ENCODE measurements at regions not wholly inside any gene's neighbourhood (a gene's known extent, or its start where the extent isn't known, plus 50 kb on each side); places are given as distances from the start of the nearest gene placed in this dataset.

GRCh38 chr5:145483212-145483611 lies 351.9 kb downstream of the PRELID2 start:
- Histone ChIP-seq H4K20me1 (ENCODE audit: insufficient read depth, low read length) (no peaks in the 10 kb centered on the region), H3K79me2 (ENCODE audit: insufficient read depth, low read length) (no peaks in the 10 kb centered on the region), H3K36me3 (replicated peaks in 1 of 2; ENCODE audit: control insufficient read depth in 1 of 2, insufficient read depth in 2 of 2, low read length in 2 of 2) (no peaks in the 10 kb centered on the region), H3K4me2 (ENCODE audit: low read depth, low read length) (no peak overlapping the region), H3K27me3 (ENCODE audit: control insufficient read depth in 1 of 2, insufficient read depth in 2 of 2, low read length in 2 of 2) (no peaks in the 10 kb centered on the region), H2AFZ (ENCODE audit: low read length) (no peak overlapping the region), H3K4me3 (replicated peaks in 1 of 3; ENCODE audit: insufficient read depth in 1 of 3, low read depth in 2 of 3, low read length in 3 of 3) (no peak overlapping the region), H3K9me3 (ENCODE audit: low read length) (no peaks in the 10 kb centered on the region), H3K27ac (ENCODE audit: extremely low read length, insufficient read depth, low read length) (no peak overlapping the region), H3K9ac (ENCODE audit: insufficient read depth, low read depth, low read length) (no peak overlapping the region), H3K4me1 (ENCODE audit: insufficient read depth, low read length) (no peaks in the 10 kb centered on the region)
- CTCF ChIA-PET (ENCODE audit: low intra/inter-chr PET ratio, low total read pairs): no interaction called here
- POLR2A ChIA-PET: no interaction called here
- intact Hi-C loops (cut with micrococcal nuclease; ENCODE audit: unreplicated experiment): no loop called here
- DNase-seq (ENCODE audit: low spot score) (no peak), ATAC-seq (no peak), FAIRE-seq (no peak)
- BruUV-seq (replicated peaks): no TSS peak
- no peak for TF ChIP-seq ZBTB43 (CRISPR knock-in tag; conservative IDR thresholded peaks at IDR 0.05)
- TF ChIP-seq ZNF607 (CRISPR knock-in tag; IDR thresholded peaks at IDR 0.05; ENCODE audit: borderline replicate concordance): no peak
- no peak for TF ChIP-seq MED13 (CRISPR knock-in tag; IDR thresholded peaks at IDR 0.05)
- TF ChIP-seq ZNF7 (CRISPR knock-in tag; IDR thresholded peaks at IDR 0.05): no peak
- no peak for TF ChIP-seq ISX (CRISPR knock-in tag; conservative IDR thresholded peaks at IDR 0.05)
- no peak for TF ChIP-seq ZNF639 (CRISPR knock-in tag; conservative IDR thresholded peaks at IDR 0.05)
- no peak for TF ChIP-seq SMYD3 (CRISPR knock-in tag; IDR thresholded peaks at IDR 0.05)
- no peak for TF ChIP-seq ATF7 (IDR thresholded peaks at IDR 0.05)
- TF ChIP-seq ATF7 (CRISPR knock-in tag; IDR thresholded peaks at IDR 0.05): no peak
- no peak for TF ChIP-seq POLR2G (IDR thresholded peaks at IDR 0.05; ENCODE audit: low read depth, low read length)
- in situ Hi-C loops (cut with HindIII; ENCODE audit: extremely low pct_ligation_motif_present, low pct_unique_long_range_greater_than_20kb): no loop called here

Measured in HepG2 (cell line).